NCI-H1436 (cell line): ENCODE measurements at regions not wholly inside any gene's neighbourhood (a gene's known extent, or its start where the extent isn't known, plus 50 kb on each side); places are given as distances from the start of the nearest gene placed in this dataset.

Experiments used
- DNase-seq: peaks from one replicate; lab custom pipeline; 2025; lab: John Stamatoyannopoulos, UW

DNA sequence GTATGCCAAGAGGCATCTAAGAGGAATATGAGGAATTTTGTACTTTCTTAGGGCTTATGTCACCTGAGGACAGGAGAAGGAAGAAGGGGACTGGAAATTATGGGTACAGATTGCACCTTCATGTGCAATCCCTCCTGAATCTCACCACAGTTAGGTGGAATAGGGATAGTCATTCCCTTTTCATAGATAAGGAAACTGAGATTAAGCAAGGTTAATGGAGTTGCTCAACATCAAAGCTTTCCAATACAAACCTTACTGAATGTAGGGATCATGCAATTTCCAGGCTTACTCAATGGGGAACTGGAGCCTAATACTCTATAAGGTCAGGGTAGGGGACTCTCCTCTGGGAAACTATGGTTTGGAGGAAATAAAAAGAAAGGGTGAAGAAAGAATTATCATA, 133.0 kb downstream of the C11orf87 start:
- DNase-seq = no peak

DNA sequence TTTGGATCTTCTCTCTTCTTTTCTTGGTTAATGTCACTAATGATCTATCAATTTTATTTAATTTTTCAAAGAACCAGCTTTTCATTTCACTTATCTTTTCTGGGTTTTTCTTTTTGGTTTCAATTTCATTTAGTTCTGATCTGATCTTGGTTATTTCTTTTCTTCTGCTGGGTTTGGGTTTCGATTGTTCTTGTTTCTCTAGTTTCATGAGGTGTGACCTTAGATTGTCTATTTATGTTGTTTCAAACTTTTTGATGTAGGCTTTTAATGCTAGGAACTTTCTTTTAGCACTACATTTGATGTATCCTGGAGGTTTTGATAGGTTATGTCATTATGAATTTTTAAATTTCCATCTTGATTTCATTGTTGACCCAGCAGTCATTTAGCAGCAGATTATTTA, 142.3 kb downstream of the C11orf87 start:
- DNase-seq = no peak

DNA sequence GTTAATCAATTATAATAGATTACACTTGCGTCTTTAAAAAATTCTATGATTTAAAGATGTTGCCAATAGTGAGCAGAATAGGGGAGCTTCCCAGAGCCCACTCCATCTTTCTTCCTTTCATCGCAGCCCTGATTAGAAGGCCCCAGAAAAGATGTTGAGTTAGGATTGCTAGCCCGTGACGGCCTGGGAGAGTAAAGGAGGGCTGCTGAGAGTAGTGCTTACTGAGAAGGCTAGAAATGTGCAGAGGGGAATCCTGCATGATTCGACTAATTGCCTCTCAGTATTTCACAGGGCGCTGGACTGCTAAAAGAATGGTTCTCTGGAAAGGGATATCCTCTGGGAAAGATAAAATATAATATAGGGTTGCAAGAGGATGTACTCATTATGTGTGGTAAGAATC, 160.5 kb downstream of the C11orf87 start:
- DNase-seq = no peak

DNA sequence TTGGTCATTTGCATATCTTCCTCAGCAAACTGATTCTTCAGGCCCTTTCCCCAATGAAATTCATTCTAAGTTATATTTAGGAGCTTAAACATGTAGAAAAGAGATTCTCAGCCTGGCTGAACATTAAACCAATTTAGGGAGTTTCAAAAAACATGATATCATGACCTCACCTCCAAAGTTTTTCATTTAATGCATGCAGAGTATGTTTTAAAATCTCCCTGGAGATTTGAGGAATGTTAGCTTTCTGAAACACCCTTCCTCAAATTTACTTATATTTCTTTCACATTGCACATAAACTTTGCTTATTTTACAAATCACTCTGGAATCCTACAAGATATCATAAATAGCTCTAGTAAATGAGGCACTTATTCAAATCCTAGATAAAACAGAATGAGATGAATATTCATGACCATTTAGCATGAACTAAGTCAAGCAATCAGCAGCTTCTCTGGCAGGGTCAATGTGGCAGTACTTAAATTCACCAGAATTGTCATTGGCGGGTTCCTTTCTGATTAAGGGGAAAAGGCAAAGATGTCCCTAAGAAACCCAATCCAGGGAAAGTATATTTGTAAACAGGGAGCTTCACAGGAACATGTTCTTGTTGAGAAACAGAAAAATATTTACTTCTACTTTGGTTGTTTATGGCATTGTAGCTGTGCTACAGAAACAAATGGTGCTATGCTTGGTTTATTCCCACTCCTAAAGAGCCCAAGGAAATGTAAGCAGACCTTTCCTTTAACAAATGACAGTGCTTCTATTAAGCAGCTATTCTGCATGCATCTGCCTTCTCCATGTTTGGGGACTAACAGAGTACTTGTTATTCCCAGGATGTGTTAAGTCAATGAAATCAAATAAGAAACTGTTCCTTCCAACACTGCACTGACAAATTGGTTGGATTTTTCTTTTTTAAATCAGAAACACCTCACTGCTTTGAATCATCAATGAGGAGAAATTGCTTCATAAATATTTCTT, 162.3 kb downstream of the C11orf87 start:
- no peak for DNase-seq

DNA sequence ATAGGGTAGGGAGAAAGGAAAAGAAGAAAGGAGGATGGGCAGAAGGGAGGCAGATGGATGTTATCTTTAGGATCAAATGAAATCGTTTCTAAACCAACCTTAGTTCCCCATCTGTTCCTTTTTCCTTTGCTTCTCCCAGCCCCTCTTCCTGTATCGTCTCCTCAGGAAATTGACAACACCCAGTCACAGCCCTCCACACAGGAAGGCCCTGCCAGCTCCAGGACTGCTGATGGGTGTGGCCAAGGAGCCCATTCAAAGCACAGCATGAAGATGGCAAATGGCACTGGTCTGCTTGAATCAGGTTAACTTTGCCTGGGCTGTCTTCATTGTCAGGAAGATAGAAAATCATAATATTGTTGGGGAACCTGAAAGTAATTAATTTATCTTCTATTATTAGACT, 164.8 kb downstream of the C11orf87 start:
- no peak for DNase-seq

DNA sequence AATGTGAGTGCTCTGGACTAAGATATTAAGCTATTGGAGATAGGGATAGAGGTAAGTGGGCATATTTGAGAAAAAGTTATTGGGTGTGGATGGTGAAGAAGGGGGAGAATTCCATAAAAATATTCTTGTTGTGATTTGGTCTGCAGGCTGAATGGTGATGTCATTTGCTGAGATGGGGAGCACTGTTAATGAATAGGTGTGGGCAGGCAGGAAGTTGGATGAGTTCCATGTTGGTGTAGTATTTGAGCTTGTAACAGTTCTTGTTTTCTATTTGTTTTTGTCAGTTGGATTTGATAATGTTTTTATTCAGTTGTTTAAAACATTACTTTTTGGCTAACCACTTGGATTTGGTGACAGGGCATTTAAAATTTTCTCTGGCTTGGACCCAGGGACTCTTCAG, 168.8 kb downstream of the C11orf87 start:
- no peak for DNase-seq

DNA sequence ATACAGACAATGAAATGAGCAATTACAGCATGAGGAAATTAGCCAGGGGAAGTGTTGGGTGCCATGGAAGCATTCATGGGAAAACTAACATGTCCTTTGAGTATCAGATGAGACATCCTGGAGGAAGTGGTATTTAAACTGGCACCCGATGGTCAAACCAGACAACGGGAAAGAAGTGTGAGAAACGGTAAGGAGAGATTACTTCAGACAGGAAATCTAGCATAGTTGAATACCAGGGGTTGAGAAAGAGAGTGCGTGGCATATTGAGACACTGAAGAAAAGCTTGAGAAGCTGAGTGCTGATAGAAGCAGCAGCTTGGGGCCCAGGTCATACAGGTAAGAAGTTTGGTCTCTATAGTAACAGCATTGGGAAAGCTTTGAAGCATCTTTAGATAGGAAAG, 175.3 kb downstream of the C11orf87 start:
- DNase-seq = no peak

DNA sequence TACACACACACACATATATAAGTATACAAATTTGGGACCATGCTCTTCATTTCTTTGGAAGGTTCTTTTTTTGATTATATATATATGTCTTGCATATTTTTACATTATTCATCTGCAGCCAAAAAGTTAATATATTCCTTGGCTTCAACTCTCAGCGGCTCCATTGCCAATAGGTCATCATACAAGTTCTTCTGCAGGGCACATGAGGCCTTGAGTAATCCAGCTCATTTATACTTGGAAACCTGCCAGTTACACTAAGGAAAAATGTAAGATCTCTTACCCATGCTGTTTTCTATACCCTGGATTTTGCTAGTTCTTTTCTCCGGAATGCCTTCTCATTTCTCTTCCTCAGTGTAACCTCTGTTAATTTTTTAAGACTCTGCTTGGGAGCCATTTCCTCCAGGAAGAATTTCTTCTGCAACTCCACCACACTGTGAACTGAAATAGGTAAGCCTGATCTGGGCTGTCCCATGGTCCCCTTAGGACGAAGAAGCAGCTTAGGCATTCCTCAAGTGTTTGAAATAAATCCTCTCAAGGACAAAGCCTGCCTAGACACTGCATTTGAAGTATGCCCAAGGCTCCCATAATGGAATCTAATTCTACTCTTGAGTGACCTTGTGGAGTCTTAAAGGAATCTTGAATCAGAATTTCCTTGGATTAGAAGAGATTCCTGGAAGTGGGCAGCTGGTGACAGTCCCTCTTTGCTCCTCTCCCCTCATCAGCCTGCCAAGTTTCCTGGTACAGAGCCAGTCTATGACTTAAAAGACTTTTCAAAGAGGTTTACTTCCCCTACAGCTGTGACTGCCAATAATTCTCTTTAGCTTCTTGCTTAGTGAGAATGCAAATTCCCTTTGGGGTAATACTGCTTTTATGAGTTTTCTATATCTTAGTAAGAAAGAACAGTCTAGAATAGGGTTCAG, 182.8 kb downstream of the C11orf87 start:
- no peak for DNase-seq

DNA sequence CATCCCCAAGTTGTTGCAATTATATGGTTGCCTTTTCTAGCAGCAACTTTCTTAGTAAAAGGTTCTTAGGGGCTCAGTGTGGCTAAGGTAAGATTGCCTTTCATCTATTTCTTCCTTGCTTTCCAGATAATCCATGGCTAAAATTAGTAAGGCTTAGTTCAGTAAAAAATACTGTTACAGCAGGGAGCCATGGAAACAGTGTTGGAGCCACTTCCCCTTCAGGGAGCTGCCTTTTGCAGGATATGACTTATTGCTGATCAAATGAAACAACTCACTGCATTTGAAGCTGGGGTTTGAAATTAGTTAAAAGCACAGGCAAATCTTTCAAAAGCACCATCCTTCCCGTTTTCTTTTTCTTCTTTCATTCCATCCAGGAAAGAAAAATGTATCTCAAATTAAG, 184.3 kb downstream of the C11orf87 start:
- DNase-seq = no peak

DNA sequence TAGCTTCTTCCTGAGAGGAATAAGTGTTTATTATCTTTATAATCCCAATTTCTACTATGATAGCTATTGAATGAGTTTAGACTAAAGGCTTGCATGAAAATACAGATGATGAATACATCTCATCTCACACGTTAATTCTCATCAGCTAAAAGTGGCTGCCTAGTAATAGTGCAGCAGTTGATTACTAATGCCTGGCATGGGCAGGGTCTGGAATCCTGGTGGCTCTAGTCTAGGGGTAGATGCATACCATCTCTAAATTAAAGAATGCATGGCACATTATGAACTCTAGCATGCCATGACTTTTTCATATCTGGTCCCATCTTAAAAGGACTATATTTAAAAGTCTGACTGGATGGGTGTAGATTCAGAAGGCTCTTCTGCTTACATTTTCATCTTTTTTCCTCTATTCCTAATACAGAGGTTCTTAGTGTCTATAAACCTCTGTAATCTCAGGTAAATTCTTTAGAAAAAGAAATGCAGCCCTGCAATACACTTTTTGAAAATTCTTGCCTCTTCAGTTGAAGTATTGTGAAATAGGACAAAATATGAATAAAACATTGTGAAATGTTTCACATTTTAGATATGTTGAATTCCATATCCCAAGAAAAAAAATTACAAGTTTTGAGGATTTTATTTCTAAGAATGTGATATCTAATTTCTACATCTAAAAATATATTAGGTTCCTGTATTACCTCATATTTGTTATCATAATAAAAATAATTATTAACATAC, 187.6 kb downstream of the C11orf87 start:
- no peak for DNase-seq

DNA sequence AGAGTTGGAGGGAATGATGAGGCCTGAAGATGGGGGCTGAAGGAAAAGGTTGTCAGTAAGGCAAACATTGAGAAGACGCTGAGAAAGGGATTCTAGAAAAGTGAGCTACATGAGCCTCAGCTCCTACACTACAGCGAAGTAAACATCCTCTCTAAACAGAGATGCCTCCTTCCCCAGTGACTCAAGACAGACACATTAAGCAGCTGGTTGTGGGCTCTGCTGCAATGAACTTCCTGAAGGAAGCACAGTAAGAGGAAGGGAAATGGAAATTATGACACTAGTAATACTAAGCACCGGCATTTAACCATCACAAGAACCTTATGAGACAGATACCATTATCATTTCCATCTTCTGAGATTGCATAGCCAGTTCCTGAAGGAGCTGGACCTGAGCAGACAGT, 190.5 kb downstream of the C11orf87 start:
- no peak for DNase-seq

DNA sequence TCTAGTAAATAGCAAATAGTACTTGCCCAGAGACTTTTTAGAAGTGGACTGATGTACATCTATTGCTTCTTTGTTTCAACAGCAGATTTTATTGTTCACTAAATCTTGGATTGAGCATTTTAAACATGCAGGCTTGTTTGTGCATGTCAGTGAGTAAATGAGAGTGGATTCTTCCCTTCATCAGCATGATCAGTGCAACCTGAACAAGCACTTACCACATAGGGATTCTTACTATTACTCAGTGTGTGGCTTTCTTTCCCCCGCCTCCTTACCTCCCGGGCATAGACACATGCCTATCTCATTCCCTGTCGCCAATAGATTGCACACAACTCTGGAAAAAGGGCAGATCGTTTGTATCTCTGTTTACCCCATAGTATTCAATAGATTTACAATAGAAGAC, 197.5 kb downstream of the C11orf87 start:
- DNase-seq = no peak

DNA sequence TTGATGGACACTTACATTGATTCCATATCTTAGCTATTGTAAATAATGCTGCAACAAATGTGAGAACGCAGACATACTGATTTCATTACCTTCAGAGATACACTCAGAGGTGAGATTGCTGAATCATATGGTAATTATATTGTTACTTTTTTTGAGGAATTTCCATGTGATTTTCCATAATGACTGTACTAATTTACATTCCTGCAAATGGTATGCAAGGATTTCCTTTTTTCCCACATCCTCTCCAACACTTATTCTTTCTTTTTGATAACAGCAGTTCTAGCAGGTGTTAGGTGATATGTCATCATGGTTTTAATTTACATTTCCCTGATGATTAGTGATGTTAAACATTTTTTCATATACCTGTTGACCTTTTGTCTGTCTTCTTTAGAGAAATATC, 207.7 kb downstream of the C11orf87 start:
- no peak for DNase-seq

DNA sequence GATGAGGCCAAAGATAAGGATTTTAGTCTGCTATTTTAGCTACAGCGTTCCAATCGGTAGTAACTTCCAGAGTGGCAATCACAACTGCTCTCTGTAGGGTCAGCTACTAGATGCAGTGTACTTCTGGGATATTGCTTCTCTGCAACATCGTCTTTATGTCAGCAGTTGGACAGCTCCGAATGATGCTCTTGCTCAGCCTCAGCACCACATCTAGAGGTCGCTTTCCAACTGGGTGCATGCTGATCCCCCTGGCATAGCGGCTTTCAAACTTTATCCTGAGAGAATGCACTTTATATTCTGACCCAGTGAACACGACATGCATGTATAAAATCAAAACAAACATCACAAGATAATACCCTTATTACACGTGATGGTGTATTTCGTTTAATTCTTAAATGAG, 219.6 kb downstream of the C11orf87 start:
- no peak for DNase-seq

DNA sequence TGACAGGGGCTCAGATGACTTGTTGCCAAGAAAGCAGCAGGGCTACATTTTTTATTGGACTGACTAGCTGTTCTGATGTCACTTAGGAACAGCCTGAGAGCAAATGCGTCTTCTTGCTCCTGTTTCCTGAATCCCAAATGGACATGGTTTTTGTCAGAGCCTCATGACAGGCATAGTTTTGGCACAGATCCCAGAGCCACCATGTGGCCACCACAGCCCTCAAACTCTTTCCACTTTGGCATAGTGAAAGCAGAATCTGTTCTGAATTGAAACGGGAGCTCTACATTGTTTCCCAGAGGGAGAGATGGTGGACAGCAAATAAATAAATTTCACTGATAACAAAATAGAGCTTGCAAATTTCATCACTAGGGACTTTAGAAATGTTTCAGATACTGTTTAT, 222.2 kb downstream of the C11orf87 start:
- DNase-seq = no peak

DNA sequence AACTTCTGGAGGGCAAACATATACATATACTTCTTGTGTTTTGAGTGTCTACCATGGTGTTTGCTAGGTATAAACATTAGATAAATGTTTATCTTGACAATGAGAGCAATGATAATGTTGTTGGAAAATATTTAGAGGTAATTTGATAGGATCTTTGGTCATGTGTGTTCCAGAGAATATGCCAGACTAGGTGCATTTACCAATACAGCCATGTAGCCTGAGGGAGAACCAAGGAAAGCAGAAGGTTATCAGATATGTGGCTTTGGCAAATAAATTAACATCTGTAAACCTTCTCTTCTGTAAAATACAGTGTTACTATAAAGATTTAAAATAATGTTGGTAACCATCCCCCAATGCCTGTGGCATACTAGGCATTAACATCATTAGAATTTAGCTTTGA, 226.8 kb downstream of the C11orf87 start:
- no peak for DNase-seq

DNA sequence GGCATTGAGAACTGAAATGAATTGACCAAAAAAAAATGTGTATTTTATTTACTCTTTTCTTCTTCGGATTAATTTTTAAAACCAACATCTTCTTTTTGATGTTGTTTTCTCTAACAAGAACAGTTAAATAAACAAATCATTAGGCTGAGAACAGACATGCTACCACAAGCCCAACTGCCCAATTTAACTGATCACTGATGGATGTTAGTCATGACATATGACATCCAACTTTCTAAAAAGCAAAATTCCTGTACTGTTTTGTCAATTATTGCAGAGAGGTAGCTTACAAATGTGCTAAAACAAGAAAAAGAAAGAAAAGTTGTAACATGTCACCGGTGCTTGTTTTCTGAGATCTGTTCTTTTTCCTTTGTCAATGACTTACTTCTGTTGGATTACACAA, 232.1 kb downstream of the C11orf87 start:
- DNase-seq = no peak

DNA sequence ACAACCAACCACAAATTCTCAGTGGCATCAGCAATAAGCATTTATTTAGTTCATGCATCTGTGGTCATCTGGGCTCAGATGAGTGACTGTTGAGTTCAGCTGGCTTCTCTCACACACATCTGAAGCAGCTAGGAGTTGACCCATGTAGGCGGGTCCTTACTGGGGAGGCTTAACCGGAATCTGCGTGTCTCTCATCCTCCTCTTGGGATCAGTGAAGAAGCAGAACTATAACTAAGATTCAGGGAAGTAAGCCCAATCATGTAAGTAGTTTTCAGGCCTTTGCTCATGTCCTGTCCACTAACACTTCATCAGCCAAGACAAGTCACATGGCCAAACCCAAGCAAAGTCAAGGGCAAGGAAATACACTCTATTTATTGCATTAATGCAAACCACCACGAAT, 236.2 kb downstream of the C11orf87 start:
- DNase-seq = no peak

DNA sequence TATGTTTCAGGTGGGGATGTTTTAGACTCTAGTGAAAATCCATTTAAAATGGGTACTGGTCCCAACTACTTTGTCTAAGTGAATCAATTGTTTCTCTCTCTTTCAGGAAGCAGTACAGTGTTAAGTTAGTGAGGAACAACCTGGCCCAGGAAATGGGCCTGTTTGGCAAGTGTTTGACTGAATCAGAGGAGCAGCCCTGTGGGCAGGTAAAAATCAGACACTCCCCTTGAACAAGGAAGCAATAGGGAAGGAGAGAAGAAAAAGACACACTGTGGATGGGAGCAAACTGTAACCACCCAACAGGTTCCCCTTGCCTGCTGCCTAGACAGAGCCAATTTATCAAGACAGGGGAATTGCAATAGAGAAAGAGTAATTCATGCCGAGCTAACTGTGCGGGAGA, 245.7 kb downstream of the C11orf87 start:
- DNase-seq = no peak

DNA sequence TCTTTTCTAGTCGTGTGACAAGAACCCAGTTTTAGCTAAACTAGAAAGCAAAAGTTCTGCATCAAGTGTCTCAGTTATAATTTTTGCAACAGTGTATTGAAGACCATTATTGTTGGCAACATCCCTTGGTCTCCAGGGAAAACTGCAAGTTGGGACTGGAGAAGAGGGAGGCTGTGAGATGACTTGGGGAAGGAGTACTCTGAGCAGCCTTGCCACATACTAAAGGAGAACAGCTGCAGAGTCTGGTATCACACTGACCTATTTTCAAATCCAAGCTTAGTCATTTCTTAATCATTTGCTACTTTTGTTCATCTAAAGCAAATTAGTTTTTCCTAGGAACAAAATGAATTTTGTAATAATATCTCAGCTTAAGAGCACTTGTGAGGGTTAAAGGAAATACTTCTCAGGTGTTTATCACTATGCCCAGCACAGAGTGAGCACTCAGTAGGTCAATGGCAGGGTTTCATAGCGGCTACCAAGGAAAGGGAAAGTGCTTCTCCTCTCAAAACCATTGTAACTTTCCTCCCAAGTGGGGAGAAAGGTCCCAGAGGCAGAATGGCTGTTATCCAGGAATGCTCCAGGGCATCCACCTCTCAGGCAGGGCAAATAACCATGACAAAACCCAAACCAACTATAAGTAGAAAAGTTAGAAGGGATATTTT, 247.1 kb downstream of the C11orf87 start:
- DNase-seq = no peak

DNA sequence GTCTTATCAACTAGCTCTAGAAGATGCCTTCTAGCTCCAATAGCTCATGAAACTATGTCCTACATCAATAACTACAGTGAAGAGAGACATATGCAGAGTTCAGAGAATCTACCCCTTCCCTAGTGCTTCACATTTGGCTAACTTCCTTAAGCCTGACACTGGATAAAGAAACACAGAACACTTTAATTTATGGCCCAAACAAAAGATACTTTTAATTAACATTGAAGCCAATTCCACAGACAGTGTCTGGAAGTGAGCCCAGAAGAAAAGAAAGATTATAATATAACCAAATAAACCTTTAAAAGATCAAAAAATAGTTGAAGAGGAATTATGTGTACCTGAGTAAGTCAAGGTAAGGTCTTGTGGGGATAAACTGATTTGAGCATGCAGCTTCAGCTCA, 255.2 kb downstream of the C11orf87 start:
- no peak for DNase-seq

DNA sequence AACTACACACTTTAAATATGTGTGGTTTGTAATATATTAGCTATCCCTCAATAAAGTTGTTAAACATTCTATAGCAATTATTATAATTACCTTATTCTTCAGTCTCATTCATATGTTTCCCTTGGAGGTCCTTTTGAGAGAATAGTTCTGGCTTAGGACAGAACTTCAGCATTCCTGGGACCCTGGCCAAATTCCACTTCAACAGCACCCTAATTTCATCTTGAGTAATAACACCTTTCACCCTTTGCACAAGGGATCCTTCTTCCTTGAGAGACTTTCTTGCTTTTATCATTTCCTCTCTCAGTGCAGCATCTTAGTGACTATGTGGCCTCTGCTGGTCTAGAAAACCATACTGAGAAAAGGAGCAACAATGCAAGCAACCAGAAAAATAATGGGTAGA, 255.9 kb downstream of the C11orf87 start:
- no peak for DNase-seq
